GM12878 (cell line): ENCODE measurements at regions not wholly inside any gene's neighbourhood (a gene's known extent, or its start where the extent isn't known, plus 50 kb on each side); places are given as distances from the start of the nearest gene placed in this dataset.

ENCODE experiments used
- ATAC-seq: fragments of 200-7000 bp; cut with Tn5 transposase; 3 replicates; pipeline ENCODE4 v1.9.1; 2020; ENCODE audit warnings: mild to moderate bottlenecking, moderate library complexity
- BruUV-seq: library from RNA; stranded (reverse); fragments of 400-500 nt; replicated peaks from 2 replicates; lab custom pipeline; 2021; lab: Mats Ljungman, UMichigan
- CTCF ChIA-PET: fragments of 300-600 bp; sonication (Branson Sonifier 250); formaldehyde crosslinking; extraction: SDS; loops from one replicate; lab custom pipeline; 2021; ENCODE audit warnings: inconsistent platforms; lab: Yijun Ruan, JAX
- POLR2A ChIA-PET: fragments of 350-600 bp; formaldehyde crosslinking; extraction: SDS; loops from one replicate; lab custom pipeline; 2021; ENCODE audit warnings: inconsistent platforms; lab: Charles Lee
- RAD21 ChIA-PET: fragments of 300-600 bp; sonication (Branson Sonifier 250); formaldehyde crosslinking; loops from one replicate; lab custom pipeline; 2023; ENCODE audit warnings: antibody characterized with exemption; ENCODE audit not compliant: unreplicated experiment; lab: Charles Lee
- SMC1A ChIA-PET: fragments of 300-600 bp; sonication (Branson Sonifier 250); formaldehyde crosslinking; loops from one replicate; lab custom pipeline; 2023; ENCODE audit not compliant: unreplicated experiment, uncharacterized antibody; lab: Charles Lee
- DNase-seq: peaks from one replicate; pipeline ENCODE4 v3.0.0-alpha.2; 2011; ENCODE audit warnings: low read depth, low spot score
- FAIRE-seq: peaks from 3 replicates; lab custom pipeline; 2011; peaks lifted over from hg19 to GRCh38; lab: Jason Lieb, UNC
- H2AFZ ChIP-seq: 2 replicates; pipeline ENCODE4 v1.6.0; 2011; ENCODE audit warnings: low read depth, low read length, control low read depth; ENCODE audit not compliant: control insufficient read depth
- H3K27ac ChIP-seq: 2 replicates; pipeline ENCODE4 v1.5.1; 2011; ENCODE audit warnings: control low read depth; ENCODE audit not compliant: control insufficient read depth, insufficient read depth
- H3K27me3 ChIP-seq, 2 experiments: replicated peaks in 1 of 2; 2 replicates each; pipeline versions ENCODE4 v1.6.0 to v1.6.1; 2011; ENCODE audit warnings: low read length in 1 of 2; ENCODE audit not compliant: control insufficient read depth in 2 of 2, insufficient read depth in 2 of 2
- H3K36me3 ChIP-seq, 2 experiments: 2 replicates each; pipeline ENCODE4 v1.5.1; 2011; ENCODE audit warnings: low read length in 1 of 2; ENCODE audit not compliant: control insufficient read depth in 2 of 2, insufficient read depth in 2 of 2
- H3K4me1 ChIP-seq: 2 replicates; pipeline ENCODE4 v1.6.1; 2011; ENCODE audit warnings: mild to moderate bottlenecking, low read length, moderate library complexity, mixed read lengths; ENCODE audit not compliant: control insufficient read depth, insufficient read depth
- H3K4me2 ChIP-seq: 2 replicates; pipeline ENCODE4 v1.6.0; 2011; ENCODE audit warnings: control low read depth; ENCODE audit not compliant: control insufficient read depth, insufficient read depth
- H3K4me3 ChIP-seq: fragments of 200-600 bp; sonication (generic); 2 replicates; pipeline ENCODE4 v1.5.1; 2016
- H3K79me2 ChIP-seq: 2 replicates; pipeline ENCODE4 v1.6.0; 2011; ENCODE audit warnings: low read length; ENCODE audit not compliant: control insufficient read depth, insufficient read depth
- H3K9ac ChIP-seq: 2 replicates; pipeline ENCODE4 v1.8.0; 2011; ENCODE audit warnings: low read length, control low read depth, mixed read lengths; ENCODE audit not compliant: control insufficient read depth, insufficient read depth
- H3K9me3 ChIP-seq: replicated peaks from 3 replicates; pipeline ENCODE4 v1.5.1; 2011; ENCODE audit warnings: mild to moderate bottlenecking, low read length; ENCODE audit not compliant: control insufficient read depth, insufficient read depth
- H4K20me1 ChIP-seq: 2 replicates; pipeline ENCODE4 v1.6.0; 2011; ENCODE audit not compliant: control insufficient read depth, insufficient read depth
- BACH1 ChIP-seq: fragments of 450-650 bp; IDR thresholded peaks from 2 replicates; pipeline ENCODE4 v1.6.1; 2017; ENCODE audit warnings: mild to moderate bottlenecking, borderline replicate concordance
- ELK1 ChIP-seq: IDR thresholded peaks from 2 replicates; pipeline ENCODE4 v1.6.1; 2012; ENCODE audit warnings: low read depth, low read length, improper control_type of control experiment
- GABPA ChIP-seq: IDR thresholded peaks from 2 replicates; pipeline ENCODE4 v1.6.1; 2014; ENCODE audit warnings: antibody characterized with exemption, low read depth, mild to moderate bottlenecking, inconsistent platforms
- IRF4 ChIP-seq: IDR thresholded peaks from 2 replicates; pipeline ENCODE4 v1.6.1; 2011; ENCODE audit warnings: low read depth, low read length
- LARP7 ChIP-seq: fragments of 450-650 bp; IDR thresholded peaks from 2 replicates; pipeline ENCODE4 v1.6.1; 2017; ENCODE audit warnings: mild to moderate bottlenecking
- MLLT1 ChIP-seq: fragments of 450-650 bp; IDR thresholded peaks from 2 replicates; pipeline ENCODE4 v1.6.1; 2016; ENCODE audit warnings: mild to moderate bottlenecking
- NFYB ChIP-seq: IDR thresholded peaks from 2 replicates; pipeline ENCODE4 v1.6.1; 2011; ENCODE audit warnings: low read depth, mild to moderate bottlenecking, low read length, improper control_type of control experiment, moderate library complexity; ENCODE audit not compliant: insufficient read depth
- RB1 ChIP-seq: fragments of 450-650 bp; formaldehyde crosslinking; IDR thresholded peaks from 2 replicates; pipeline ENCODE4 v1.6.1; 2017; ENCODE audit warnings: mild to moderate bottlenecking, borderline replicate concordance
- SPI1 ChIP-seq: IDR thresholded peaks from 2 replicates; pipeline ENCODE4 v1.6.1; 2011; ENCODE audit warnings: low read depth, mild to moderate bottlenecking, low read length, moderate library complexity, borderline replicate concordance; ENCODE audit not compliant: insufficient read depth
- TARDBP ChIP-seq: IDR thresholded peaks from 2 replicates; pipeline ENCODE4 v1.6.1; 2016; ENCODE audit warnings: borderline replicate concordance
- ZZZ3 ChIP-seq: IDR thresholded peaks from 2 replicates; pipeline ENCODE4 v1.6.1; 2011; ENCODE audit warnings: low read depth; ENCODE audit not compliant: control insufficient read depth, insufficient read length
- WGBS: methylation state at CpG from one replicate; pipeline ENCODE4 v1.1.6; 2016; ENCODE audit warnings: low lambda C conversion rate; ENCODE audit not compliant: insufficient replicate concordance, insufficient coverage; ENCODE audit errors: missing lambda C conversion rate; 5-methylcytosine and 5-hydroxymethylcytosine counted together
- in situ Hi-C: fragments of 300-500 bp; cut with MboI; formaldehyde crosslinking; loops from 9 replicates; pipeline ENCODE4 v1.14.3; 2018; ENCODE audit warnings: mixed read lengths
- intact Hi-C: fragments of 100-400 bp; cut with micrococcal nuclease; formaldehyde crosslinking; loops from one replicate; pipeline ENCODE4 v1.14.2; 2022; ENCODE audit not compliant: unreplicated experiment

GRCh38 chr1:41296506-41296905 is 54.4 kb upstream of the SCMH1 start:
- Histone ChIP-seq H3K9ac (no peak overlapping the region), H3K4me2 (no peak overlapping the region), H3K79me2 (no peaks in the 10 kb centered on the region), H3K27ac (no peak overlapping the region), H3K36me3 (no peaks in the 10 kb centered on the region), H3K27me3 (peaks cover 1 to 3% of the 10 kb centered on the region in 2 experiments; a peak in 2 of 4 replicates), H4K20me1 (no peaks in the 10 kb centered on the region), H3K4me1 (no peaks in the 10 kb centered on the region), H3K4me3 (no peak overlapping the region), H2AFZ (no peak overlapping the region), H3K9me3 (no peaks in the 10 kb centered on the region)
- RAD21 ChIA-PET = no interaction called here
- WGBS = 0% methylated on average over 3 of the region's 3 CpGs
- FAIRE-seq (no peak), ATAC-seq (no peak), DNase-seq (no peak)
- POLR2A ChIA-PET = no interaction called here
- BruUV-seq = no TSS peak
- CTCF ChIA-PET = interaction anchor here (1.2 to 5.6 kb wide), 3 partner anchors 10 to 17 kb away, joined by 4 to 32 read pairs (median 4); no protein-coding TSS in a partner anchor
- TF ChIP-seq LARP7 (no peak), SPI1 (0 out of 2 replicates have a peak, but pooled peaks have one; percentile 4), RB1 (no peak)
- SMC1A ChIA-PET = interaction anchor here (1.0 to 1.1 kb wide), 2 partner anchors 13 to 14 kb away, joined by 3 to 4 read pairs; no protein-coding TSS in a partner anchor
- in situ Hi-C loops = no loop called here
- intact Hi-C loops = no loop called here

- no peak overlapping the region for H3K4me2 ChIP-seq
- H2AFZ ChIP-seq = no peak overlapping the region
- no peak for FAIRE-seq
- CTCF ChIA-PET = interaction anchor here (1.2 to 5.6 kb wide), 2 partner anchors 11 to 28 kb away, joined by 3 to 32 read pairs; no protein-coding TSS in a partner anchor
- RAD21 ChIA-PET = no interaction called here
- ATAC-seq = no peak
- peaks cover 1 to 3% of the 10 kb centered on the region in 2 experiments; a peak in 2 of 4 replicates for H3K27me3 ChIP-seq
- no peaks in the 10 kb centered on the region for H3K4me1 ChIP-seq
- H3K79me2 ChIP-seq = no peaks in the 10 kb centered on the region
- H3K9me3 ChIP-seq = no peaks in the 10 kb centered on the region
- no peak overlapping the region for H3K4me3 ChIP-seq
- POLR2A ChIA-PET = no interaction called here
- no TSS peak for BruUV-seq
- in situ Hi-C loops (no loop called here), intact Hi-C loops (no loop called here)
- no peak for TF ChIP-seq ZZZ3
- no peak for TF ChIP-seq BACH1
- no peak for TF ChIP-seq MLLT1
- TF ChIP-seq IRF4 = no peak
- no peak for TF ChIP-seq ELK1
- no peak for TF ChIP-seq TARDBP
- TF ChIP-seq GABPA = no peak
- no peak for TF ChIP-seq NFYB
- no peak overlapping the region for H3K27ac ChIP-seq
- H3K9ac ChIP-seq = no peak overlapping the region
- SMC1A ChIA-PET = interaction anchor here (1.4 to 1.5 kb wide), 2 partner anchors 10 to 13 kb away, joined by 3 to 5 read pairs; no protein-coding TSS in a partner anchor
- no peaks in the 10 kb centered on the region for H3K36me3 ChIP-seq
- no peak for DNase-seq
- WGBS = 0% methylated on average over 3 of the region's 3 CpGs
- no peaks in the 10 kb centered on the region for H4K20me1 ChIP-seq
Measured at GRCh38 chr1:41294216-41294615, 52.1 kb upstream of the SCMH1 start.
